Activated CD8-positive, alpha-beta memory T cell treated with anti-CD3 and anti-CD28 coated beads for 36 hours (primary cell): ENCODE measurements at regions not wholly inside any gene's neighbourhood (a gene's known extent, or its start where the extent isn't known, plus 50 kb on each side); places are given as distances from the start of the nearest gene placed in this dataset.

ENCODE experiments used
- CTCF ChIA-PET: fragments of 350-600 bp; sonication (Branson Sonifier 250); formaldehyde crosslinking; loops from one replicate; lab custom pipeline; 2021; ENCODE audit warnings: antibody characterized with exemption; lab: Charles Lee
- POLR2A ChIA-PET: fragments of 350-600 bp; sonication (Branson Sonifier 250); formaldehyde crosslinking; loops from one replicate; lab custom pipeline; 2021; ENCODE audit warnings: antibody characterized with exemption; lab: Charles Lee

DNA sequence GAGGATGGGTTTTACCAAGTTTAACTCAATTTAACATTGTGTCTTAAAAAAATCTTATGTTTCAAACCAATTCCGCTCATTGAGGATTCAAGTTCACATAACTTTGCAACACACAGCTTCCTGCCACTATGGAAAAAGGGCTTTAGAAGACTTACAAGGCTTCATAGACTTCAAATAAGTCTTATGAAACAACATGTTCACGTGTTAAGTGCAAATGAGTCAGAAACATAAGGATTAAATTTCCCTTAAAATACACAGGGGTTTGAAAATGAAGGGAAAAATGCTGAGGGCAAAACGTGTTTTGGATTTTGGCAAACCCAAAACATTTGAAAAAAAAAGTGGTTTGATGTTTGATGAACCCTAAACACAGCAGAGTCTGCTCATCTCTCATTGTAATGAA, 364.8 kb downstream of the BMP4 start:
- CTCF ChIA-PET = no interaction called here
- POLR2A ChIA-PET = no interaction called here

DNA sequence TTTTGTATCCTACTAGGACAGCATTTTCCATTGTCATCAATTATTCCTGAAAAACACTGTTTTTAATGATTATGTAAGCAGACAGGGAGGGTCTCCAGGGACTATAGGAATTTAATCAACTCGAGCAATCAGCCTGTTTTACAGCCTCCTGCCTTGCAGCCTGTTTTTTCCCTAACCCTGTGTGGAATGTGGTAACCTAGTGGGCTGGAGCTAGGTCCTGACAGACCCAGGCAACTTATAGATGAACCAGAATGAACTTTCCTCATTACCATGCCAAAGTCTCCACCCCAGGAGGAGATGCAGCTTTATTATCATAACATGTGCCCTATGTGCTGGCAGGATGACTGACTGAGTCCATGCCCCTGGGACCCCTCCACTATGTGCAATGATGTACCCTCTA, 375.1 kb downstream of the BMP4 start:
- POLR2A ChIA-PET = no interaction called here
- CTCF ChIA-PET = no interaction called here

- POLR2A ChIA-PET = no interaction called here
- CTCF ChIA-PET = no interaction called here
Observed at GRCh38 chr14:53571641-53572328, 384.8 kb downstream of the BMP4 start.

GRCh38 chr14:53570411-53571387, 385.9 kb downstream of the BMP4 start:
- ChIA-PET CTCF (no interaction called here), POLR2A (no interaction called here)

DNA sequence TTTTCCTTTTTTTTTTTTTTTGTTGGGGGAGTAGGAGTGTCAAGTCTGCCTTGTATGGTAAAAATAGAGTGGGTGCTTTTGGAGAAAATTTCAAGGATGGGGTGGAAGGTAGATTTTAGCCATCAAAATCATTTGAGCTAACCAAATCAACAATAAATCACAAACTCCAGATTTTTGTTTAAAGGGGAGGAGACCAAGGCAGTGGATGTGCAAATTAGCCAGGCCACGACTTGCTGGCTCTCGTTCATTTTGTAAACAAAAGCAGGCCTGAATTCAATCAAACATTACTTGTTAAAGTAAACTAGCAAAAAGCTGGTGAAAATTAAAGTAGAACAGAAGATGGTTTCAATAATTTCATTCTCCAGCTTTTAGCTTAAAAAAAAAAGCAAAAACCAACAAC, 387.2 kb downstream of the BMP4 start:
- CTCF ChIA-PET = no interaction called here
- POLR2A ChIA-PET = no interaction called here

- CTCF ChIA-PET = no interaction called here
- POLR2A ChIA-PET = no interaction called here
Observed at GRCh38 chr14:53567236-53567780, 389.3 kb downstream of the BMP4 start.

DNA sequence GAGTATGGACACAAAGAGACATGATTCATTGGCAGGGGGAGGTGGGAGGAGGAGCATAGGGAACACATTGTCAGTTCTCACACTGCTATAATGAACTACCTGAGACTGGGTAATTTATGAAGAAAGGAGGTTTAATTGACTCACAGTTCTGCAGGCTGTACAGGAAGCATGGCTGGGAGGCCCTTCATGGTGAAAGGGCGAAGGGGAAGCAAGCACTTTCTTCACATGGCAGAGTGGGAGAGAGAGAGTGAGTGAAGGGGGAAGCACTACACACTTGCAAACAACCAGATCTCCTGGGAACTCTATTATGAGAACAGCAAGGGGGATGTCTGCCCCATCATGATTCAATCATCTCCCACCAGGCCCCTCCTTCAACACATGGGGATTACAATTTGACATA, 391.8 kb downstream of the BMP4 start:
- POLR2A ChIA-PET = no interaction called here
- CTCF ChIA-PET = no interaction called here

- CTCF ChIA-PET = no interaction called here
- POLR2A ChIA-PET = no interaction called here
Observed at GRCh38 chr14:53563628-53564027, 393.0 kb downstream of the BMP4 start.

- CTCF ChIA-PET = no interaction called here
- POLR2A ChIA-PET = no interaction called here
Observed at GRCh38 chr14:53553221-53553620, 400.1 kb upstream of the DDHD1 start.

DNA sequence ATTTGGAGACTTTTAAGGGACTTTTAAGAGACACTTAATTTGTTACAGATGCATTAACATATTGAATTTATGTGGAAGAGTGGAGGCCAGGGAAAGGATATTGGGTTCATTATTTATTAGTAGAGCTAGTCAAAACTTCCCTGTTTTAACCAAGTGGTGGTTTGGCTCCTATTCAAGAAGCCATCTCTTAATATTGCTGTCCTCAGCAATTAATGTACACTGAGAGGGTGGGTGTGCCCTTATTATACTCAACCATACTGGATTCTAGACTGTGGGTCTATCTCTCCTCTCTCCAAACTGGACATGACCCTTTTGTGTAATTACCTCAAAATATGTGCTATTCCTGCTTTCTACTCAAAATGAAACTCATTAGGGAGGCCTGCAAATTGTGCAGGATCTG, 398.7 kb upstream of the DDHD1 start:
- CTCF ChIA-PET = no interaction called here
- POLR2A ChIA-PET = no interaction called here

DNA sequence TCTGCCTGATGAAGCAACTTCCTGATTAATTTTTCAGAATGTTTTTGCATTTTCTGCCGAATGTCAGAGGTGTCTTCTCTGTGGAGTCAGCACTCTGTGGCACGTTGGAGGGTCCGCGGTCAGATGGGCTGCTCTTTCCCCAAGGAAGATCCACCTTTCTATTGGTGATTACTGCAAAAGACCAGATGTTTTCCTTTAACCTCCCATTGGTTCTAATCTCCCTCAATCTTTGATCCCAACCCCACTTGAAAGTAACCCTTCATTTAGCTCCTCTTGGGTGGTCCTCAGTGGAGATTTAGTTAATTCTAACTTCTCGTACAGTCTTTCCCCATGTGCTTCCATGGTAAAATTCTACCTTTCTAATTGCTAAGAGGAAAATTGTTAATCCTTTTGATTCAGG, 397.7 kb upstream of the DDHD1 start:
- CTCF ChIA-PET = no interaction called here
- POLR2A ChIA-PET = no interaction called here

DNA sequence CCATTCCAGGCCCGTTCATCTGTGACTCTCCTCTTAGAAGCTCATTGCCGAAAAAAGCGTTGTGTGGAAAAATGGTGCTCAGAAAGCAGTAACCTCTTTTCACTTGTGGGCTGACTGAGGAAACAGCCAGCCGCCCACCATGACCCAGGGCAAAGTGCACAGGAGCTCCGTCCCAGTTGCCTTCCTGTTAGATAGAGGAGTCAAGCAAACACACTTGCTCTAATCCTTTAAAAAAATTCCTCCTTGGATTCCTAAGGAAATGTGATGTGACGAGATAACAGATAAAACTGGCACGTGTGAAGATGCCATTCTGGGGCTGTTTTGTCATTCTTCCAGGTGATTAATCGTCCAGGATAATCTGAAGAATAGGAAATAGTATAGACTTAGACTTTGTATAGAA, 396.8 kb upstream of the DDHD1 start:
- POLR2A ChIA-PET = no interaction called here
- CTCF ChIA-PET = no interaction called here

- ChIA-PET CTCF (no interaction called here), POLR2A (no interaction called here)
Observed at GRCh38 chr14:53547593-53547992, 394.5 kb upstream of the DDHD1 start.

- CTCF ChIA-PET = no interaction called here
- POLR2A ChIA-PET = no interaction called here
Observed at GRCh38 chr14:53545217-53545616, 392.1 kb upstream of the DDHD1 start.

DNA sequence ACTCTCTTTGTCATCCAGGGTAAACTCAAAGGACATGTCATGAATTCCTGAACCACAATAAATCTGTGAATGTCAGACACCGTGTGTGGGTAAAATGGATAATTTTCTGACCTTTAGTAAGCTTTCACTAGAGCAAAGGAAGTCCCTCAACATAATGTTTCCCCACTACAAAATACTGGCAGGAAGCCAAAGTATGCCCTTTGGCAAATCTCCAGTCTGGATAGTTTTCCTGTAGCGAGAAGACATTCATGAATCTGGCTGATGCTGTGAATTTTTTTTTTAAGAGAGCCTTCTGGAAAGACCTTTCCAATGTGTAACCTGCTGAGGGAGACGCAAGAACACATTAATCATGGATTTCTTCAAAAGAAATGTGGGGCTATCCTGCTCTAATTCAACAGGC, 389.6 kb upstream of the DDHD1 start:
- ChIA-PET CTCF (no interaction called here), POLR2A (no interaction called here)

GRCh38 chr14:53541411-53541810, 388.3 kb upstream of the DDHD1 start:
- ChIA-PET CTCF (no interaction called here), POLR2A (no interaction called here)

DNA sequence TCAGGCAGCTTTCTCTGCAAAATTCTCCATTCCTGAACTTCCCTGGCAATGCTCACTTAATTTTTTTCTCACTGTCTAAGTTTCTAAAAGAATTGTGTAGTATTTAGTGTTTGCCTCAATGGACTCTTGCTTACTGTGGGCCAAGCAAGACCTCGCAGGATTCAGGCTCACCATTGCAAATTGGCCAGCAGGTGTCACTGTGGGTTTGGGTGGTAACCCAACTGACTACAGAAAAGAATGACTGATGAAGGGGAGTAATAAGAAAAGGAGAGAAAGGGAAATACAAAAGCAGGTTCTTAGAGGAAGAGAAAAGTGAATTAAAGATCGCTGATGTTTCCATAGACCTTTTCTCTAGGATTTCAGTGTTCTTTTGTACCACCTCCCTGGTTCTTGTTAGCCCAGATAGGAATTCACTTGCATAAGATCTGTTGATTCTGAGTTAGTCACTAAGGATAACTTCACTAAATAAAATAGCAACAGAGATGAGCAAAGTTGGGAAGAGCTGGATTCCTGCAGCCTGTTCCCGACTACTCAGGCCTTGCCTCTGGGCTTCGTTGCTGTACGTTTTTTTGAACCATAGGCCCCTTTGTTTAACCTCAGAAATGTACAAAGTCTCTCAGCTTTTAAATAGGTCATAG, 386.5 kb upstream of the DDHD1 start:
- ChIA-PET POLR2A (no interaction called here), CTCF (no interaction called here)

- POLR2A ChIA-PET = no interaction called here
- CTCF ChIA-PET = no interaction called here
Observed at GRCh38 chr14:53538316-53538881, 385.3 kb upstream of the DDHD1 start.

- ChIA-PET CTCF (no interaction called here), POLR2A (no interaction called here)
Observed at GRCh38 chr14:53537422-53538315, 384.5 kb upstream of the DDHD1 start.
